ENCODE measurements at regions not wholly inside any gene's neighbourhood (a gene's known extent, or its start where the extent isn't known, plus 50 kb on each side); places are given as distances from the start of the nearest gene placed in this dataset.

GRCh38 chr15:98311566-98312188, 336.7 kb upstream of the IGF1R start:
- TF ChIP-seq, protein P1, sequence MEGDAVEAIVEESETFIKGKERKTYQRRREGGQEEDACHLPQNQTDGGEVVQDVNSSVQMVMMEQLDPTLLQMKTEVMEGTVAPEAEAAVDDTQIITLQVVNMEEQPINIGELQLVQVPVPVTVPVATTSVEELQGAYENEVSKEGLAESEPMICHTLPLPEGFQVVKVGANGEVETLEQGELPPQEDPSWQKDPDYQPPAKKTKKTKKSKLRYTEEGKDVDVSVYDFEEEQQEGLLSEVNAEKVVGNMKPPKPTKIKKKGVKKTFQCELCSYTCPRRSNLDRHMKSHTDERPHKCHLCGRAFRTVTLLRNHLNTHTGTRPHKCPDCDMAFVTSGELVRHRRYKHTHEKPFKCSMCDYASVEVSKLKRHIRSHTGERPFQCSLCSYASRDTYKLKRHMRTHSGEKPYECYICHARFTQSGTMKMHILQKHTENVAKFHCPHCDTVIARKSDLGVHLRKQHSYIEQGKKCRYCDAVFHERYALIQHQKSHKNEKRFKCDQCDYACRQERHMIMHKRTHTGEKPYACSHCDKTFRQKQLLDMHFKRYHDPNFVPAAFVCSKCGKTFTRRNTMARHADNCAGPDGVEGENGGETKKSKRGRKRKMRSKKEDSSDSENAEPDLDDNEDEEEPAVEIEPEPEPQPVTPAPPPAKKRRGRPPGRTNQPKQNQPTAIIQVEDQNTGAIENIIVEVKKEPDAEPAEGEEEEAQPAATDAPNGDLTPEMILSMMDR (IDR thresholded peaks at IDR 0.05): peak; percentile 96
- no peak for TF ChIP-seq EZH2 (IDR thresholded peaks at IDR 0.05; ENCODE audit: borderline replicate concordance, insufficient read depth, low read depth, low read length, poor library complexity, severe bottlenecking)
